GM06990 (cell line): ENCODE measurements at regions not wholly inside any gene's neighbourhood (a gene's known extent, or its start where the extent isn't known, plus 50 kb on each side); places are given as distances from the start of the nearest gene placed in this dataset.

Experiments
- DNase-seq: peaks from one replicate; pipeline ENCODE4 v3.0.0-alpha.2; 2011; ENCODE audit not compliant: insufficient read length; ENCODE audit errors: extremely low read depth
- H3K27me3 ChIP-seq: replicated peaks from 2 replicates; pipeline ENCODE4 v1.6.0; 2011; ENCODE audit warnings: low read length; ENCODE audit not compliant: control insufficient read depth, insufficient read depth
- H3K36me3 ChIP-seq: 2 replicates; pipeline ENCODE4 v1.5.1; 2011; ENCODE audit warnings: low read length; ENCODE audit not compliant: control insufficient read depth, insufficient read depth
- H3K4me3 ChIP-seq: replicated peaks from 2 replicates; pipeline ENCODE4 v1.5.1; 2011; ENCODE audit warnings: low read depth, mild to moderate bottlenecking, control low read depth, low read length
- TF ChIP-seq, protein P1 (sequence below): IDR thresholded peaks from 2 replicates; pipeline ENCODE4 v1.5.1; 2011; ENCODE audit warnings: low read length, control low read depth, mild to moderate bottlenecking, inconsistent platforms; ENCODE audit not compliant: insufficient read depth, poor library complexity, severe bottlenecking

DNA sequence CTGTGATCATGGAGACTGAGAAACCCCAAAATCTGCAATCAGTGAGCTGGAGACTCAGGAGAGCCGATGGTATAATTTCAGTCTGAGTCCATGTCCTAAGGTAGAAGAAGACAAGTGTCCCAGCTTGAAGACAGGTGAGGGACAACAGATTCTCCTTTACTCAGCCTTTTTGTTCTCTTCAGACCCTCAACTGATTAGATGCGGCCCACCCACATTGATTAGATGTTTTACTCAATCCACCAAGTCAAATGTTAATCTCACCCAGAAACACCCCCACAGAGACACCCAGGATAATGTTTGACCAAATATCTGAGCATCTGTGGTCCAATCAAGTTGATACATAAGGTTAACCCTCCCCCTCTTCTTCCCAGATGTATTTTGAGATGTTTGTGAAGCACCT lies 131.2 kb downstream of the PFKFB3 start:
- DNase-seq = no peak
- Histone ChIP-seq H3K4me3 (no peak overlapping the region), H3K36me3 (no peaks in the 10 kb centered on the region), H3K27me3 (no peaks in the 10 kb centered on the region; the same call in 1 of the 2 replicates)
- TF ChIP-seq, protein P1, sequence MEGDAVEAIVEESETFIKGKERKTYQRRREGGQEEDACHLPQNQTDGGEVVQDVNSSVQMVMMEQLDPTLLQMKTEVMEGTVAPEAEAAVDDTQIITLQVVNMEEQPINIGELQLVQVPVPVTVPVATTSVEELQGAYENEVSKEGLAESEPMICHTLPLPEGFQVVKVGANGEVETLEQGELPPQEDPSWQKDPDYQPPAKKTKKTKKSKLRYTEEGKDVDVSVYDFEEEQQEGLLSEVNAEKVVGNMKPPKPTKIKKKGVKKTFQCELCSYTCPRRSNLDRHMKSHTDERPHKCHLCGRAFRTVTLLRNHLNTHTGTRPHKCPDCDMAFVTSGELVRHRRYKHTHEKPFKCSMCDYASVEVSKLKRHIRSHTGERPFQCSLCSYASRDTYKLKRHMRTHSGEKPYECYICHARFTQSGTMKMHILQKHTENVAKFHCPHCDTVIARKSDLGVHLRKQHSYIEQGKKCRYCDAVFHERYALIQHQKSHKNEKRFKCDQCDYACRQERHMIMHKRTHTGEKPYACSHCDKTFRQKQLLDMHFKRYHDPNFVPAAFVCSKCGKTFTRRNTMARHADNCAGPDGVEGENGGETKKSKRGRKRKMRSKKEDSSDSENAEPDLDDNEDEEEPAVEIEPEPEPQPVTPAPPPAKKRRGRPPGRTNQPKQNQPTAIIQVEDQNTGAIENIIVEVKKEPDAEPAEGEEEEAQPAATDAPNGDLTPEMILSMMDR = no peak

DNA sequence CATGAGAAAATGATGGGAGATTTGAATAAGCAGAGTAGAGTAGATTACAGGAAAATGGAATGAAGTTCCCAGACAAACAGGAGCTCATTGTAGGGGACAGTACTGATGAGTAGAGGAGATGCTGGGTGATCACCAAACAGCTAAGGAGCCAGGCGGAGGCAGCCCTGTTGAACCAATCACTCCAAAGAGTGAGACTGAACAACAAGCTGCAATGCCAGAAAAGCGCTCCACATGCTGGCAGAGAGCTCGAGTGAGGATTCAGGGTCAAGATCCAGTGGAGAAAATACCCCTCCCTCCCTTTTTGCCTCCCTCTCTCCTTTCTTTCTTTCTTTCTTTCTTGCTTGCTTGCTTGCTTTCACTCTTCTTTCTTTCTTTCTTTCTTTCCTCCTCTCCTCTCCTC lies 133.3 kb downstream of the PFKFB3 start:
- Histone ChIP-seq H3K4me3 (no peak overlapping the region), H3K36me3 (no peaks in the 10 kb centered on the region), H3K27me3 (no peaks in the 10 kb centered on the region; the same call in 1 of the 2 replicates)
- DNase-seq = no peak
- TF ChIP-seq, protein P1 = no peak

DNA sequence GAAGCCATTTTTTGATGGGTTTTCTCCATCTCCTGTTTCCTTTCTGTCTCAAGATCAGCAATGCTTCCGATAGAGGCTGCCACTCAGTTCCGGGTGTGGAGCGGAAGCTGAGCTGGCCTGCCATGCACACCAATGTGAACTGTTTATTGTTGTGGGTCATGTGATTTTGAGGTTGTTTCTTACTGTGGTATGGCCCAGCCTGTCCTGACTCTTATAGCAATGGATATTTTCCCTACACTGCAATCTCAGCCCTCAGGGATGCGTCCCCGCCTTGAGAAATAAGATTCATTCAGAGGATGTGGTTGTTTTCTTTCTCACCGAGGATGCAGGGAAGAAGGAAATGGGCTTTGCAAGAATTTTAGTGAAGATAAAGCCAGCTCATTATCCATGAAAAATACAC lies 134.7 kb downstream of the PFKFB3 start:
- Histone ChIP-seq H3K36me3 (no peaks in the 10 kb centered on the region), H3K27me3 (no peaks in the 10 kb centered on the region; the same call in 1 of the 2 replicates), H3K4me3 (no peak overlapping the region)
- DNase-seq = no peak
- TF ChIP-seq, protein P1 = no peak

DNA sequence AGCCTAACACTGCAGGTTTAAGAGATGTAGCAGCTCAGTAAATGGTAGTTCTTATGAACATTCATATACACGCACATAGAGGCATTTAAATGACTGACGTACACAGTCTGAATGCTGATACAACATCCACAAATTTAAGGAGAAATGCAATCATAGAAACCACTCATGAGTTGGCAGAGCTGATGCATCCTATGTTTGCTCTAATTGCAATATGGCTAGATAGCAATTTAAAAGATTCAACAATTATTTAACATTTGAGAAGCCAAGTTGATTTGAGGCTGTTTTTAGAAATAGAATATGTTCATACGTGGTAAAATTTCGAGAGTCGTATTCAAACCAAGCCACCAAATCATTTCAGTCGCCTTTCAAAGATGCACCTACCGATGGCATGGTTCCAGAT lies 135.6 kb downstream of the PFKFB3 start:
- no peaks in the 10 kb centered on the region for H3K36me3 ChIP-seq
- H3K27me3 ChIP-seq = no peaks in the 10 kb centered on the region; the same call in 1 of the 2 replicates
- no peak for DNase-seq
- H3K4me3 ChIP-seq = no peak overlapping the region
- TF ChIP-seq, protein P1 = no peak

DNA sequence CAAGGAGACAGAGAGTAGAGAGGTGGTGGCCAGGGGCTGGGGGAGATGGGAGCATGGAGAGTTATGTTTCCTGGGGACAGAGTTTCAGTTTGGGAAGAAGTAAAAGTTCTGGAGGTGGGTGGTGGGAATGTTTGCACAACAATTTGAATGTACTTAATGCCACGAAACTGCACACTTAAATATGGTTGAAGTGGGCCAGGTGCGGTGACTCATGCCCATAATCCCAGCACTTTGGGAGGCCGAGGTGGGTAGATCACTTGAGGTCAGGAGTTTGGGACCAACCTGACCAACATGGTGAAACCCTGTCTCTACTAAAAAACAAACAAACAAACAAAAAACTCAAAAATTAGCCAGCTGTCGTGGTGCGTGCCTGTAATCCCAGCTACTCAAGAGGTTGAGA lies 137.2 kb downstream of the PFKFB3 start:
- no peaks in the 10 kb centered on the region; the same call in 1 of the 2 replicates for H3K27me3 ChIP-seq
- TF ChIP-seq, protein P1 = no peak

DNA sequence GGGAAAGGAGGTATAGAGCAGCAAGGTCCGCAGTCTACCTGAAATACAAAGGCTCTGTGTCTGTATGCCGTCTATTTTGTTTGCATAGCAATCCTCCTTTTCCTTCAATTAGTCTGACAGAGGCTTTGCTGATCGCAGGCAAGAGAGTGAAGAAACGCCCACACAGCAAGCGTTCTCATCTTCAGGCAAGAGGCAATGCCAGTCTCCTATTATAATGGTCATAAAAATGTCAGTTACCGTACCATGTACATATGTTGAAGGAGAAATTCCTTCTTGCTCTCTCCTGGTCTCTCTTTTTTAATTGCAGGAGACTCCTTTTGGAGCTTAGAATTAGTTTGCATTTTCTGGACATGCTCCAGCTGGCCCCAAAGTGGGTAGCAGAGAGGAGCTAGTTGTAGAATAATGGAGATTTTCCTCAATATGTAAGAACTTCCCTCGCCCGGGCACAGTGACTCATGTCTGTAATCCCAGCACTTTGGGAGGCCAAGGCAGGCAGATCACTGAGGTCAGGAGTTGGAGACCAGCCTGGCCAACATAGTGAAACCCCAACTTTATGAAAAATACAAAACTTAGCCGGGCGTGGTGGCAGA lies 139.5 kb downstream of the PFKFB3 start:
- DNase-seq = no peak
- Histone ChIP-seq H3K27me3 (no peaks in the 10 kb centered on the region; the same call in 1 of the 2 replicates), H3K4me3 (no peak overlapping the region), H3K36me3 (no peaks in the 10 kb centered on the region)
- TF ChIP-seq, protein P1 = no peak

More for the DNA sequence above, 137.2 kb downstream of the PFKFB3 start:
- Histone ChIP-seq H3K4me3 (no peak overlapping the region), H3K36me3 (no peaks in the 10 kb centered on the region)
- no peak for DNase-seq
